GM12878 (cell line): ENCODE measurements at regions not wholly inside any gene's neighbourhood (a gene's known extent, or its start where the extent isn't known, plus 50 kb on each side); places are given as distances from the start of the nearest gene placed in this dataset.

Experiments
- ATAC-seq: fragments of 200-7000 bp; cut with Tn5 transposase; 3 replicates; pipeline ENCODE4 v1.9.1; 2020; ENCODE audit warnings: mild to moderate bottlenecking, moderate library complexity
- BruUV-seq: library from RNA; stranded (reverse); fragments of 400-500 nt; replicated peaks from 2 replicates; lab custom pipeline; 2021; lab: Mats Ljungman, UMichigan
- CTCF ChIA-PET: fragments of 300-600 bp; sonication (Branson Sonifier 250); formaldehyde crosslinking; extraction: SDS; loops from one replicate; lab custom pipeline; 2021; ENCODE audit warnings: inconsistent platforms; lab: Yijun Ruan, JAX
- POLR2A ChIA-PET: fragments of 350-600 bp; formaldehyde crosslinking; extraction: SDS; loops from one replicate; lab custom pipeline; 2021; ENCODE audit warnings: inconsistent platforms; lab: Charles Lee
- RAD21 ChIA-PET: fragments of 300-600 bp; sonication (Branson Sonifier 250); formaldehyde crosslinking; loops from one replicate; lab custom pipeline; 2023; ENCODE audit warnings: antibody characterized with exemption; ENCODE audit not compliant: unreplicated experiment; lab: Charles Lee
- SMC1A ChIA-PET: fragments of 300-600 bp; sonication (Branson Sonifier 250); formaldehyde crosslinking; loops from one replicate; lab custom pipeline; 2023; ENCODE audit not compliant: unreplicated experiment, uncharacterized antibody; lab: Charles Lee
- DNase-seq: peaks from one replicate; pipeline ENCODE4 v3.0.0-alpha.2; 2011; ENCODE audit warnings: low read depth, low spot score
- FAIRE-seq: peaks from 3 replicates; lab custom pipeline; 2011; peaks lifted over from hg19 to GRCh38; lab: Jason Lieb, UNC
- H2AFZ ChIP-seq: 2 replicates; pipeline ENCODE4 v1.6.0; 2011; ENCODE audit warnings: low read depth, low read length, control low read depth; ENCODE audit not compliant: control insufficient read depth
- H3K27ac ChIP-seq: 2 replicates; pipeline ENCODE4 v1.5.1; 2011; ENCODE audit warnings: control low read depth; ENCODE audit not compliant: control insufficient read depth, insufficient read depth
- H3K27me3 ChIP-seq, 2 experiments: replicated peaks in 1 of 2; 2 replicates each; pipeline versions ENCODE4 v1.6.0 to v1.6.1; 2011; ENCODE audit warnings: low read length in 1 of 2; ENCODE audit not compliant: control insufficient read depth in 2 of 2, insufficient read depth in 2 of 2
- H3K36me3 ChIP-seq, 2 experiments: 2 replicates each; pipeline ENCODE4 v1.5.1; 2011; ENCODE audit warnings: low read length in 1 of 2; ENCODE audit not compliant: control insufficient read depth in 2 of 2, insufficient read depth in 2 of 2
- H3K4me1 ChIP-seq: 2 replicates; pipeline ENCODE4 v1.6.1; 2011; ENCODE audit warnings: mild to moderate bottlenecking, low read length, moderate library complexity, mixed read lengths; ENCODE audit not compliant: control insufficient read depth, insufficient read depth
- H3K4me2 ChIP-seq: 2 replicates; pipeline ENCODE4 v1.6.0; 2011; ENCODE audit warnings: control low read depth; ENCODE audit not compliant: control insufficient read depth, insufficient read depth
- H3K4me3 ChIP-seq: fragments of 200-600 bp; sonication (generic); 2 replicates; pipeline ENCODE4 v1.5.1; 2016
- H3K79me2 ChIP-seq: 2 replicates; pipeline ENCODE4 v1.6.0; 2011; ENCODE audit warnings: low read length; ENCODE audit not compliant: control insufficient read depth, insufficient read depth
- H3K9ac ChIP-seq: 2 replicates; pipeline ENCODE4 v1.8.0; 2011; ENCODE audit warnings: low read length, control low read depth, mixed read lengths; ENCODE audit not compliant: control insufficient read depth, insufficient read depth
- H3K9me3 ChIP-seq: replicated peaks from 3 replicates; pipeline ENCODE4 v1.5.1; 2011; ENCODE audit warnings: mild to moderate bottlenecking, low read length; ENCODE audit not compliant: control insufficient read depth, insufficient read depth
- H4K20me1 ChIP-seq: 2 replicates; pipeline ENCODE4 v1.6.0; 2011; ENCODE audit not compliant: control insufficient read depth, insufficient read depth
- BCL11A ChIP-seq: IDR thresholded peaks from 2 replicates; pipeline ENCODE4 v1.6.1; 2011; ENCODE audit warnings: low read depth, low read length
- EZH2 ChIP-seq: IDR thresholded peaks from 2 replicates; pipeline ENCODE4 v1.6.1; 2012; ENCODE audit warnings: low read depth, mild to moderate bottlenecking, control low read depth, inconsistent platforms, low read length, borderline replicate concordance; ENCODE audit not compliant: control insufficient read depth
- MAX ChIP-seq: IDR thresholded peaks from 2 replicates; pipeline ENCODE4 v1.6.1; 2012; ENCODE audit warnings: low read depth, low read length, improper control_type of control experiment
- NR2C1 ChIP-seq: fragments of 450-650 bp; IDR thresholded peaks from 2 replicates; pipeline ENCODE4 v1.6.1; 2017; ENCODE audit warnings: antibody characterized with exemption, mild to moderate bottlenecking, moderate library complexity
- NR2C2 ChIP-seq: IDR thresholded peaks from 2 replicates; pipeline ENCODE4 v1.6.1; 2011; ENCODE audit warnings: borderline replicate concordance, low read depth; ENCODE audit not compliant: control insufficient read depth, insufficient read length
- RAD21 ChIP-seq: IDR thresholded peaks from 2 replicates; pipeline ENCODE4 v1.6.1; 2011; ENCODE audit warnings: mild to moderate bottlenecking, low read depth, low read length, moderate library complexity; ENCODE audit not compliant: insufficient read depth
- REST ChIP-seq: IDR thresholded peaks from 2 replicates; pipeline ENCODE4 v1.6.1; 2012; ENCODE audit warnings: mild to moderate bottlenecking, low read depth, low read length
- SUPT20H ChIP-seq: IDR thresholded peaks from 2 replicates; pipeline ENCODE4 v1.6.1; 2011; ENCODE audit warnings: low read depth, mild to moderate bottlenecking, low read length, moderate library complexity, borderline replicate concordance; ENCODE audit not compliant: control insufficient read depth
- WRNIP1 ChIP-seq: IDR thresholded peaks from 2 replicates; pipeline ENCODE4 v1.6.1; 2011; ENCODE audit warnings: low read depth, low read length, improper control_type of control experiment, borderline replicate concordance
- ZBTB11 ChIP-seq: fragments of 450-650 bp; formaldehyde crosslinking; IDR thresholded peaks from 2 replicates; pipeline ENCODE4 v1.5.0; 2022; ENCODE audit warnings: mild to moderate bottlenecking, missing genetic modification characterization
- ZBTB40 ChIP-seq: fragments of 450-650 bp; IDR thresholded peaks from 2 replicates; pipeline ENCODE4 v1.6.1; 2016; ENCODE audit warnings: mild to moderate bottlenecking, moderate library complexity, borderline replicate concordance
- ZNF207 ChIP-seq: fragments of 450-650 bp; IDR thresholded peaks from 2 replicates; pipeline ENCODE4 v1.6.1; 2014; ENCODE audit warnings: antibody characterized with exemption, mild to moderate bottlenecking, borderline replicate concordance
- ZNF217 ChIP-seq: fragments of 450-650 bp; IDR thresholded peaks from 2 replicates; pipeline ENCODE4 v1.6.1; 2017; ENCODE audit warnings: antibody characterized with exemption, mild to moderate bottlenecking
- WGBS: methylation state at CpG from one replicate; pipeline ENCODE4 v1.1.6; 2016; ENCODE audit warnings: low lambda C conversion rate; ENCODE audit not compliant: insufficient replicate concordance, insufficient coverage; ENCODE audit errors: missing lambda C conversion rate; 5-methylcytosine and 5-hydroxymethylcytosine counted together
- in situ Hi-C: fragments of 300-500 bp; cut with MboI; formaldehyde crosslinking; loops from 9 replicates; pipeline ENCODE4 v1.14.3; 2018; ENCODE audit warnings: mixed read lengths
- intact Hi-C: fragments of 100-400 bp; cut with micrococcal nuclease; formaldehyde crosslinking; loops from one replicate; pipeline ENCODE4 v1.14.2; 2022; ENCODE audit not compliant: unreplicated experiment

- no peaks in the 10 kb centered on the region for H3K4me1 ChIP-seq
- in situ Hi-C loops, result no loop called here
- POLR2A ChIA-PET, result no interaction called here
- no peaks in the 10 kb centered on the region for H3K36me3 ChIP-seq
- H3K9me3 ChIP-seq, result no peaks in the 10 kb centered on the region
- no peak overlapping the region for H3K4me3 ChIP-seq
- no peak for DNase-seq
- no peak overlapping the region for H2AFZ ChIP-seq
- H3K4me2 ChIP-seq, result no peak overlapping the region
- H3K79me2 ChIP-seq, result no peaks in the 10 kb centered on the region
- no peaks in the 10 kb centered on the region for H4K20me1 ChIP-seq
- RAD21 ChIA-PET, result no interaction called here
- no peak overlapping the region for H3K9ac ChIP-seq
- no peaks in the 10 kb centered on the region for H3K27me3 ChIP-seq
- H3K27ac ChIP-seq, result no peak overlapping the region
- CTCF ChIA-PET, result interaction anchor here (1.4 to 2.1 kb wide), 2 partner anchors 78 to 99 kb away, joined by 3 to 6 read pairs; no protein-coding TSS in a partner anchor
- TF ChIP-seq REST (no peak), NR2C2 (no peak), ZNF217 (no peak), ZBTB11 (no peak), BCL11A (no peak), ZNF207 (no peak), MAX (no peak), WRNIP1 (no peak), ZBTB40 (no peak), SUPT20H (no peak), EZH2 (no peak), NR2C1 (no peak), RAD21 (no peak)
- no peak for FAIRE-seq
- no peak for ATAC-seq
- no TSS peak for BruUV-seq
- intact Hi-C loops, result no loop called here
- SMC1A ChIA-PET, result no interaction called here
- WGBS, result 71% methylated on average over 3 of the region's 3 CpGs
Observed at GRCh38 chr2:20126469-20126868, 75.0 kb upstream of the LAPTM4A start.
